Caco-2 (cell line): ENCODE measurements at regions not wholly inside any gene's neighbourhood (a gene's known extent, or its start where the extent isn't known, plus 50 kb on each side); places are given as distances from the start of the nearest gene placed in this dataset.

Experiments used
- BruUV-seq: library from RNA; stranded (reverse); fragments of 400-500 nt; replicated peaks from 2 replicates; lab custom pipeline; 2021; lab: Mats Ljungman, UMichigan
- CTCF ChIA-PET: fragments of 300-600 bp; sonication (Branson Sonifier 250); formaldehyde crosslinking; loops from one replicate; lab custom pipeline; 2022; ENCODE audit warnings: antibody characterized with exemption; lab: Charles Lee
- POLR2A ChIA-PET: fragments of 300-600 bp; sonication (Branson Sonifier 250); formaldehyde crosslinking; loops from one replicate; lab custom pipeline; 2022; ENCODE audit warnings: antibody characterized with exemption; lab: Charles Lee
- DNase-seq, 2 experiments: peaks; one replicate each; pipeline versions ENCODE4 v3.0.0 to v3.0.0-alpha.2; 2020 to 2022
- H3K27me3 ChIP-seq: replicated peaks from 2 replicates; pipeline ENCODE4 v1.6.0; 2011; ENCODE audit warnings: low read length; ENCODE audit not compliant: control insufficient read depth, insufficient read depth
- H3K36me3 ChIP-seq: 2 replicates; pipeline ENCODE4 v1.5.1; 2011; ENCODE audit warnings: low read length; ENCODE audit not compliant: control insufficient read depth, insufficient read depth
- H3K4me1 ChIP-seq: fragments of 250-450 bp; sonication (Bioruptor Pico); 2 replicates; pipeline ENCODE4 v1.5.1; 2020; ENCODE audit warnings: mild to moderate bottlenecking
- H3K4me3 ChIP-seq: 2 replicates; pipeline ENCODE4 v1.5.1; 2011; ENCODE audit warnings: low read depth, mild to moderate bottlenecking, control low read depth, low read length
- H3K9me3 ChIP-seq: fragments of 250-450 bp; sonication (Bioruptor Pico); 2 replicates; pipeline ENCODE4 v1.5.1; 2020; ENCODE audit warnings: mild to moderate bottlenecking, moderate library complexity
- H3K27ac Mint-ChIP-seq: one replicate; pipeline ENCODE4 v1.8.0; 2022; ENCODE audit warnings: mixed read lengths; ENCODE audit not compliant: unreplicated experiment
- H3K27me3 Mint-ChIP-seq: one replicate; pipeline ENCODE4 v1.8.0; 2022; ENCODE audit warnings: mixed read lengths; ENCODE audit not compliant: insufficient read depth, unreplicated experiment
- H3K36me3 Mint-ChIP-seq: one replicate; pipeline ENCODE4 v1.8.0; 2022; ENCODE audit warnings: mild to moderate bottlenecking, mixed read lengths; ENCODE audit not compliant: insufficient read depth, unreplicated experiment
- H3K4me1 Mint-ChIP-seq: one replicate; pipeline ENCODE4 v1.8.0; 2022; ENCODE audit warnings: low read depth, mixed read lengths; ENCODE audit not compliant: unreplicated experiment
- H3K4me3 Mint-ChIP-seq: one replicate; pipeline ENCODE4 v1.8.0; 2022; ENCODE audit warnings: mild to moderate bottlenecking, moderate library complexity, mixed read lengths; ENCODE audit not compliant: unreplicated experiment
- H3K9me3 Mint-ChIP-seq: one replicate; pipeline ENCODE4 v1.8.0; 2022; ENCODE audit warnings: mixed read lengths; ENCODE audit not compliant: unreplicated experiment
- CTCF ChIP-seq, 2 experiments: fragments of 200-600 bp in 1 of 2; IDR thresholded peaks; 1 replicate in 1 of 2; 2 replicates in 1 of 2; pipeline versions ENCODE4 v1.5.1 to v1.8.0; 2011 to 2022; ENCODE audit warnings: antibody characterized with exemption in 1 of 2, control low read depth in 1 of 2, inconsistent platforms in 1 of 2, low read depth in 1 of 2, low read length in 1 of 2, mild to moderate bottlenecking in 1 of 2, moderate library complexity in 1 of 2; ENCODE audit not compliant: insufficient read depth in 1 of 2, severe bottlenecking in 1 of 2, unreplicated experiment in 1 of 2
- intact Hi-C: fragments of 100-400 bp; cut with micrococcal nuclease; formaldehyde crosslinking; loops from one replicate; pipeline ENCODE4 v1.10.0; 2022; ENCODE audit not compliant: unreplicated experiment

- peaks cover 3% of the 10 kb centered on the region; the same call in 1 of the 2 replicates for H3K4me1 ChIP-seq
- CTCF ChIA-PET, result no interaction called here
- intact Hi-C loops, result no loop called here
- no peaks in the 10 kb centered on the region for H3K27me3 ChIP-seq
- no peak for DNase-seq
- no peaks in the 10 kb centered on the region for H3K36me3 ChIP-seq
- no peaks in the 10 kb centered on the region for H3K27me3 Mint-ChIP-seq
- TF ChIP-seq CTCF (IDR thresholded peaks at IDR 0.05; ENCODE audit: insufficient read depth in 1 of 2, low read depth in 1 of 2, low read length in 1 of 2, severe bottlenecking in 1 of 2, unreplicated experiment in 1 of 2), result no peak
- no peak overlapping the region for H3K27ac Mint-ChIP-seq
- H3K4me1 Mint-ChIP-seq, result peaks cover 5% of the 10 kb centered on the region
- H3K4me3 Mint-ChIP-seq, result no peak overlapping the region
- H3K36me3 Mint-ChIP-seq, result no peaks in the 10 kb centered on the region
- no peaks in the 10 kb centered on the region for H3K9me3 ChIP-seq
- POLR2A ChIA-PET, result no interaction called here
- no TSS peak for BruUV-seq
- H3K4me3 ChIP-seq, result no peak overlapping the region
- no peaks in the 10 kb centered on the region for H3K9me3 Mint-ChIP-seq
Measured at GRCh38 chr1:54497338-54497737, 50.7 kb upstream of the ACOT11 start.

- Histone ChIP-seq H3K4me3 (no peak overlapping the region), H3K9me3 (no peaks in the 10 kb centered on the region), H3K4me1 (peaks cover 3% of the 10 kb centered on the region; the same call in 1 of the 2 replicates), H3K36me3 (no peaks in the 10 kb centered on the region), H3K27me3 (no peaks in the 10 kb centered on the region)
- Mint-ChIP-seq H3K9me3 (no peaks in the 10 kb centered on the region), H3K36me3 (no peaks in the 10 kb centered on the region), H3K27me3 (no peaks in the 10 kb centered on the region), H3K4me3 (no peak overlapping the region), H3K4me1 (peaks cover 5% of the 10 kb centered on the region), H3K27ac (no peak overlapping the region)
- ChIA-PET POLR2A (no interaction called here), CTCF (no interaction called here)
- no TSS peak for BruUV-seq
- no peak for TF ChIP-seq CTCF (IDR thresholded peaks at IDR 0.05; ENCODE audit: insufficient read depth in 1 of 2, low read depth in 1 of 2, low read length in 1 of 2, severe bottlenecking in 1 of 2, unreplicated experiment in 1 of 2)
- DNase-seq, result no peak
- intact Hi-C loops, result no loop called here
Measured at GRCh38 chr1:54495954-54496353, 52.1 kb upstream of the ACOT11 start.

- intact Hi-C loops, result no loop called here
- CTCF ChIA-PET, result no interaction called here
Measured at GRCh38 chr1:54493608-54494007, 54.4 kb upstream of the ACOT11 start.

More at GRCh38 chr1:54493608-54494007, 54.4 kb upstream of the ACOT11 start:
- Histone ChIP-seq H3K4me3 (no peak overlapping the region), H3K27me3 (no peaks in the 10 kb centered on the region), H3K9me3 (no peaks in the 10 kb centered on the region), H3K4me1 (no peaks in the 10 kb centered on the region), H3K36me3 (no peaks in the 10 kb centered on the region)
- no peak for TF ChIP-seq CTCF (IDR thresholded peaks at IDR 0.05; ENCODE audit: insufficient read depth in 1 of 2, low read depth in 1 of 2, low read length in 1 of 2, severe bottlenecking in 1 of 2, unreplicated experiment in 1 of 2)
- POLR2A ChIA-PET, result no interaction called here
- no peaks in the 10 kb centered on the region for H3K27me3 Mint-ChIP-seq
- BruUV-seq, result no TSS peak
- no peaks in the 10 kb centered on the region for H3K36me3 Mint-ChIP-seq
- DNase-seq, result no peak
- H3K4me1 Mint-ChIP-seq, result peaks cover 5% of the 10 kb centered on the region
- no peak overlapping the region for H3K4me3 Mint-ChIP-seq
- H3K27ac Mint-ChIP-seq, result no peak overlapping the region
- H3K9me3 Mint-ChIP-seq, result no peaks in the 10 kb centered on the region
